PC-9 (cell line): ENCODE measurements at regions not wholly inside any gene's neighbourhood (a gene's known extent, or its start where the extent isn't known, plus 50 kb on each side); places are given as distances from the start of the nearest gene placed in this dataset.

ENCODE experiments used
- BruUV-seq: library from RNA; stranded (reverse); fragments of 400-500 nt; replicated peaks from 2 replicates; lab custom pipeline; 2021; lab: Mats Ljungman, UMichigan
- CTCF ChIA-PET: fragments of 300-600 bp; sonication (Branson Sonifier 250); formaldehyde crosslinking; loops from one replicate; lab custom pipeline; 2022; ENCODE audit warnings: antibody characterized with exemption; lab: Charles Lee
- POLR2A ChIA-PET: fragments of 300-600 bp; sonication (Branson Sonifier 250); formaldehyde crosslinking; loops from one replicate; lab custom pipeline; 2022; ENCODE audit warnings: antibody characterized with exemption; ENCODE audit not compliant: unreplicated experiment; lab: Charles Lee
- DNase-seq, 2 experiments: peaks; one replicate each; pipeline versions ENCODE4 v3.0.0 to v3.0.0-alpha.2; 2015 to 2022; ENCODE audit warnings: mixed read lengths in 1 of 2
- H2AFZ ChIP-seq: fragments of 200-600 bp; sonication (generic); 2 replicates; pipeline ENCODE4 v1.8.1; 2017; ENCODE audit warnings: antibody characterized with exemption
- H3F3A ChIP-seq: fragments of 200-600 bp; sonication (generic); 2 replicates; pipeline ENCODE4 v1.8.1; 2017; ENCODE audit warnings: antibody characterized with exemption, mild to moderate bottlenecking, low read depth; ENCODE audit not compliant: insufficient read depth
- H3K27ac ChIP-seq: fragments of 200-600 bp; sonication (generic); 2 replicates; pipeline ENCODE4 v1.6.1; 2016; ENCODE audit warnings: mixed run types
- H3K27me3 ChIP-seq: fragments of 200-600 bp; sonication (generic); 2 replicates; pipeline ENCODE4 v1.6.1; 2016; ENCODE audit warnings: low read depth, mixed run types; ENCODE audit not compliant: insufficient read depth
- H3K36me3 ChIP-seq: fragments of 200-600 bp; sonication (generic); 2 replicates; pipeline ENCODE4 v1.6.1; 2016; ENCODE audit warnings: low read depth, mixed run types
- H3K4me1 ChIP-seq: fragments of 200-600 bp; sonication (generic); replicated peaks from 2 replicates; pipeline ENCODE4 v1.6.1; 2016; ENCODE audit warnings: mixed run types; ENCODE audit not compliant: insufficient read depth
- H3K4me2 ChIP-seq: fragments of 200-600 bp; sonication (generic); 2 replicates; pipeline ENCODE4 v1.6.1; 2017; ENCODE audit warnings: mixed run types
- H3K4me3 ChIP-seq: fragments of 200-600 bp; sonication (generic); 2 replicates; pipeline ENCODE4 v1.6.1; 2016; ENCODE audit warnings: mixed run types
- H3K79me2 ChIP-seq: fragments of 200-600 bp; sonication (generic); 2 replicates; pipeline ENCODE4 v1.6.1; 2017; ENCODE audit warnings: low read depth, mixed run types
- H3K9me2 ChIP-seq: fragments of 200-600 bp; sonication (generic); 2 replicates; pipeline ENCODE4 v1.8.1; 2017; ENCODE audit warnings: mild to moderate bottlenecking; ENCODE audit not compliant: insufficient read depth
- H3K9me3 ChIP-seq: fragments of 200-600 bp; sonication (generic); 2 replicates; pipeline ENCODE4 v1.8.1; 2016; ENCODE audit warnings: low read depth; ENCODE audit not compliant: insufficient read depth
- H4K20me1 ChIP-seq: fragments of 200-600 bp; sonication (generic); 2 replicates; pipeline ENCODE4 v1.8.1; 2017; ENCODE audit not compliant: insufficient read depth
- EZH2 ChIP-seq: fragments of 200-600 bp; sonication (generic); IDR thresholded peaks from 2 replicates; pipeline ENCODE4 v1.8.0; 2017; ENCODE audit warnings: antibody characterized with exemption, low read depth
- intact Hi-C: fragments of 100-400 bp; cut with micrococcal nuclease; formaldehyde crosslinking; loops from one replicate; pipeline ENCODE4 v1.10.0; 2022; ENCODE audit not compliant: unreplicated experiment
- TF ChIP-seq, protein P1 (sequence below): fragments of 200-600 bp; sonication (generic); conservative IDR thresholded peaks from 2 replicates; pipeline ENCODE4 v1.6.1; 2017; ENCODE audit warnings: mixed run types, antibody characterized with exemption, mild to moderate bottlenecking, moderate library complexity

DNA sequence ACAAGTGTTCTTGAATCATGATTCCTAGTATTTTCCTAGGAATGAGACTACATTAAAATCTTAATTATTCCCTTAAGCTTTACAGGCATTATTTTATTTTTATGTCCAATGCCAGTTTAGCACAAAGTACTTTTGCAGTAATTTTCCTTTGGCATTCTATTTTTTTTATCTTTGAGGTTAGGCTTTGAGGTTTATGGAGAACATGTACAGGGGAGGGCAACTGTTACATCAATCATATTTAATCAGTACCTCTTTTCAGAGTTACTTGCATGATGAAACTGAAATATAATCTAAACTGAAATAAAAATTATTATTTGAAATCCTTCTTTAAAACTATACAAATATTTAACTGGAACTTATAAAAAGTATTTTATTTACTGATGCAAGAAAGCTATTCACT is 118.2 kb upstream of the MPDZ start:
- no peaks in the 10 kb centered on the region for H3K9me3 ChIP-seq
- BruUV-seq = no TSS peak
- POLR2A ChIA-PET = no interaction called here

DNA sequence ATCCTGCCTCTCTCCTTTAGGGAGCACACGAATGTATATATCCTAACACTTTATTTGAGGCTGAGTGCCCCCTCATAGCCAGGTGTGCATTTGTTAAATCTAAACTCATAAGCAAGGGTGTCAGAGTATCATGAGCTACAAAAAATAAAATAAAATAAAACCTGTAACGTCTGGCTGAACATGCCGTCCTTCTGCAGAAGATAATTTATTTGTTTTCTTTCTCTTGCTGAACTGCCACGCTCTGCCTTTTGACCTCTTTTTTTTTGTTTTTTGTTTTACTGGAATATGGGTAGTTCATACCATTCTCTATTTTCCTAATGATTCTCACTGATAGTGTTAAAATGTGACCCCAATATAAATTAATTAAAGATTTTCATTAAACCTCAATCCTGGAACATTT is 117.7 kb upstream of the MPDZ start:
- Histone ChIP-seq H3K9me2 (no peaks in the 10 kb centered on the region), H3K36me3 (no peaks in the 10 kb centered on the region), H3K4me1 (no peaks in the 10 kb centered on the region), H3K4me2 (no peak overlapping the region), H2AFZ (no peak overlapping the region), H3K27me3 (no peaks in the 10 kb centered on the region), H4K20me1 (no peaks in the 10 kb centered on the region), H3K79me2 (no peaks in the 10 kb centered on the region), H3F3A (no peaks in the 10 kb centered on the region), H3K9me3 (no peaks in the 10 kb centered on the region), H3K27ac (no peak overlapping the region), H3K4me3 (no peak overlapping the region)
- no peak for DNase-seq
- intact Hi-C loops = no loop called here
- POLR2A ChIA-PET = no interaction called here
- no TSS peak for BruUV-seq
- TF ChIP-seq, protein P1, sequence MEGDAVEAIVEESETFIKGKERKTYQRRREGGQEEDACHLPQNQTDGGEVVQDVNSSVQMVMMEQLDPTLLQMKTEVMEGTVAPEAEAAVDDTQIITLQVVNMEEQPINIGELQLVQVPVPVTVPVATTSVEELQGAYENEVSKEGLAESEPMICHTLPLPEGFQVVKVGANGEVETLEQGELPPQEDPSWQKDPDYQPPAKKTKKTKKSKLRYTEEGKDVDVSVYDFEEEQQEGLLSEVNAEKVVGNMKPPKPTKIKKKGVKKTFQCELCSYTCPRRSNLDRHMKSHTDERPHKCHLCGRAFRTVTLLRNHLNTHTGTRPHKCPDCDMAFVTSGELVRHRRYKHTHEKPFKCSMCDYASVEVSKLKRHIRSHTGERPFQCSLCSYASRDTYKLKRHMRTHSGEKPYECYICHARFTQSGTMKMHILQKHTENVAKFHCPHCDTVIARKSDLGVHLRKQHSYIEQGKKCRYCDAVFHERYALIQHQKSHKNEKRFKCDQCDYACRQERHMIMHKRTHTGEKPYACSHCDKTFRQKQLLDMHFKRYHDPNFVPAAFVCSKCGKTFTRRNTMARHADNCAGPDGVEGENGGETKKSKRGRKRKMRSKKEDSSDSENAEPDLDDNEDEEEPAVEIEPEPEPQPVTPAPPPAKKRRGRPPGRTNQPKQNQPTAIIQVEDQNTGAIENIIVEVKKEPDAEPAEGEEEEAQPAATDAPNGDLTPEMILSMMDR = no peak
- no peak for TF ChIP-seq EZH2
- CTCF ChIA-PET = no interaction called here

More for the DNA sequence above, 118.2 kb upstream of the MPDZ start:
- H3K4me1 ChIP-seq = no peaks in the 10 kb centered on the region
- CTCF ChIA-PET = no interaction called here
- H3K4me2 ChIP-seq = no peak overlapping the region
- no peaks in the 10 kb centered on the region for H3F3A ChIP-seq
- intact Hi-C loops = no loop called here
- no peak for DNase-seq
- H3K79me2 ChIP-seq = no peaks in the 10 kb centered on the region
- no peak overlapping the region for H3K4me3 ChIP-seq
- H3K27ac ChIP-seq = no peak overlapping the region
- no peaks in the 10 kb centered on the region for H4K20me1 ChIP-seq
- H3K36me3 ChIP-seq = no peaks in the 10 kb centered on the region
- H3K27me3 ChIP-seq = no peaks in the 10 kb centered on the region
- H2AFZ ChIP-seq = no peak overlapping the region
- H3K9me2 ChIP-seq = no peaks in the 10 kb centered on the region
- TF ChIP-seq, protein P1 = no peak
- TF ChIP-seq EZH2 = no peak

DNA sequence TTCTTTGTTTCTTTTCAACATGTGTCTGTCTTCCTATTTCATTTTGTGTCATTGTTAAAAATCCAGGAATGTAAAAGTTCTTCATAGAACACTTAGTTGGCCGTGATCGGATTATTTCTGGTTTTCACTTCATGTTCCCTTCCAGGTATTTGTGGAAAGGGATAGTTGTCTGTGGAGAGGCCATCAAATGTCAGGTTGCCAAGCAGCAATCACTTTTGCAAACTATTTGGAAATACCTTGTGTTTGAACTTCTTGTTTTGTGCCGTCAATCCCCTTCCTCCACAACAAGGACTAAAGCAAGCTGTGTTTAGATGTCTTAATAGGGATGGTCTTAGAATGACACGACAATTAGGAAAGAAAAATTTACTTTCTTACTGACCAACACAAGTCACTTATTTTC is 116.9 kb upstream of the MPDZ start:
- no peaks in the 10 kb centered on the region for H3F3A ChIP-seq
- H3K4me3 ChIP-seq = no peak overlapping the region
- H3K27ac ChIP-seq = no peak overlapping the region
- no peaks in the 10 kb centered on the region for H4K20me1 ChIP-seq
- no peaks in the 10 kb centered on the region for H3K9me3 ChIP-seq
- BruUV-seq = no TSS peak
- no peaks in the 10 kb centered on the region for H3K36me3 ChIP-seq
- H3K9me2 ChIP-seq = no peaks in the 10 kb centered on the region
- ChIA-PET POLR2A (no interaction called here), CTCF (no interaction called here)
- intact Hi-C loops = no loop called here
- no peak overlapping the region for H3K4me2 ChIP-seq
- TF ChIP-seq, protein P1 = no peak
- TF ChIP-seq EZH2 = no peak
- DNase-seq = no peak
- no peaks in the 10 kb centered on the region for H3K79me2 ChIP-seq
- H3K27me3 ChIP-seq = no peaks in the 10 kb centered on the region
- H3K4me1 ChIP-seq = no peaks in the 10 kb centered on the region
- no peak overlapping the region for H2AFZ ChIP-seq
